ENCODE measurements at regions not wholly inside any gene's neighbourhood (a gene's known extent, or its start where the extent isn't known, plus 50 kb on each side); places are given as distances from the start of the nearest gene placed in this dataset.

DNA sequence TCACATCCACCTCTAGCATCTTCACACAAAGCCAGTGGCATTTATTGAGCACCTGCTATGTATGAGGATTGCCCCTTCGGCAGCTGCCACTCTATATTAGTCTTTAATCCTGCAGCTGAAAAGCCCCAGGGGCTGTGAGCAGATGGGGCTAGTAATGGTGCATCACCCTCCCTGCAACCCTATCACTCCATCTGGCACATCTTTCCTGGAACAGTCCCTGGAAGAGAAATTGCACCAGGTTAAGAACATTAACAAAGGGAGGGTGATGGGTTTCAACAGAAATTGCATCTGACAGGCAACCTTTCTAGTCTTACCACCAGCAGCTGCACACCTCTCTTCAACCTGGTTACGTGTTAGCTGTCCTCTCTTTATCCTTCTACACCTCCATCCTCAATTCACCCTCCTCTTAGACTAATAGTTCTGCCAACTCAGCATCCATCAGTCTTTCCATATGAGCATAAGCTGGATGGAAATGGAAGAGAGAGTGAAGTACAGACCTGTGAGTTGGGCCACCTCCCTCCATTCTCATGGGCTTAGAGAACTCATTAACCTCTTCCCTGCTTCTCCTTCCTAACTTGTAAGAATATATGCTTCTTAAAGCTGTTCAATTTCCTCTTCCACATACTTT, 168.6 kb upstream of the NEBL start:
- TF ChIP-seq CTCF (IDR thresholded peaks at IDR 0.05; ENCODE audit: low read depth, low read length, missing control alignments) = no peak
- no peak overlapping the region for H3K4me3 ChIP-seq (replicated peaks; ENCODE audit: low read depth, low read length)
- no peak for DNase-seq (ENCODE audit: extremely low read depth, low read depth)

GRCh38 chr10:21061982-21062381, 164.9 kb upstream of the NEBL start:
- H3K4me3 ChIP-seq (replicated peaks; ENCODE audit: low read depth, low read length) = no peak overlapping the region
- no peak for TF ChIP-seq CTCF (IDR thresholded peaks at IDR 0.05; ENCODE audit: low read depth, low read length, missing control alignments)
- no peak for DNase-seq (ENCODE audit: extremely low read depth, low read depth)

- no peak for TF ChIP-seq CTCF (IDR thresholded peaks at IDR 0.05; ENCODE audit: low read depth, low read length, missing control alignments)
- DNase-seq (ENCODE audit: extremely low read depth, low read depth) = no peak
- H3K4me3 ChIP-seq (replicated peaks; ENCODE audit: low read depth, low read length) = no peak overlapping the region
Measured at GRCh38 chr10:21061184-21061583, 164.1 kb upstream of the NEBL start.

DNA sequence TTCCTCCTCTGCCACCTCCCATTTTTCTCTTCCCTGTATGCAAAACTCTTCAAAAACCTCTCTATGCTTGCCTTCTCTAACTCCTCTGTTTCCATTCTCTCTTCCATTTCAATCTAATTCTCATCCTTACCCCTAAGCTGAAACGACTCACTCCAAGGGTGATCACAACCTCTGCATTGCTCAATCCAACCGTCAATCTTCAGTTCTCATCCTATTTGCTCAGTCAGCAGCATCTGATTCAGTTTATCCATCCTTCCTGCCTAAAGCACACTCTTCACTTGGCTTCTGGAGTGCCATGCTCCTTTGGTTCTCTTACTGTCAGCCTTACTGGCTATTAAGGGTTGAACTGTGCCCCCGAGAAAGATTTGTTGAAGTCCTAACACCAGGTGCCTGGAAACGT, 163.5 kb upstream of the NEBL start:
- no peak for TF ChIP-seq CTCF (IDR thresholded peaks at IDR 0.05; ENCODE audit: low read depth, low read length, missing control alignments)
- DNase-seq (ENCODE audit: extremely low read depth, low read depth) = no peak
- H3K4me3 ChIP-seq (replicated peaks; ENCODE audit: low read depth, low read length) = no peak overlapping the region

DNA sequence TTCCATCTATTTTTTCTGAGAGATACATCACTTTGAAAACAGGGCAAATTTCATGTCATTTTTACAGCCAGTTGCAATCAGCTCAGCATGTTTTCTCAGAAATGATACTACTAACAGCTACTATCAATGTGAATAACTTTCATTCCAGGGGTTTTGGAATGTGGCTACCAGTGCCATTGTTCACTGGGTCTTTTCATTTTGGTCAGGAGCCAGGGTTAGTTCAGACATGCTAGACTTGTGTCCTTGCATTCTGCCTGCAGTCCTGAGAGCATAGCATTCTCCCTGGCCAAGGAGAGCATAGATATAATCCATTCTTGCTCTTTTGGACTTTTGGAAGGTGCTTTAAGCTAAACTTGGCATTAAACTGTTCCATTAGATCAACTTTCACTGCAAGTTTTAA, 160.9 kb upstream of the NEBL start:
- no peak for DNase-seq (ENCODE audit: extremely low read depth, low read depth)
- no peak for TF ChIP-seq CTCF (IDR thresholded peaks at IDR 0.05; ENCODE audit: low read depth, low read length, missing control alignments)
- H3K4me3 ChIP-seq (replicated peaks; ENCODE audit: low read depth, low read length) = no peak overlapping the region

- no peak for TF ChIP-seq CTCF (IDR thresholded peaks at IDR 0.05; ENCODE audit: low read depth, low read length, missing control alignments)
- no peak for DNase-seq (ENCODE audit: extremely low read depth, low read depth)
- H3K4me3 ChIP-seq (replicated peaks; ENCODE audit: low read depth, low read length) = no peak overlapping the region
Measured at GRCh38 chr10:21057436-21057835, 160.3 kb upstream of the NEBL start.

DNA sequence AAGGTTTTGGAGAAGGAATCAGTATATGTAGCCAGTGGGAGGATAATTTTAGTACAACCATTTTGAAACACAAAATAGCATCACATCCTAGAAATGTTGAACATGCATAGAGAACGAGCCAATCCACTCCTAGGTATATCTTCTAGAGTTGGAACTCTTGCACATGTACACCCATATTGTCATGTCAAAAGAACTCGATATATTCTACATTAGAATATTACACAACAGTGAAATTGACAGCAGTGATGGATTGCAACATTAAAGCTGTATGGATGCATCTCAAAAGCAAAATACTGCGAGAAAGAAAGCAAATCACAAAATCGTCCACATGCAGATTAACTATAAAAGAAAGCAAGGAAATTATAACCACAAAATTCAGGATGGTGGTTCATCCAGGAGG, 159.3 kb upstream of the NEBL start:
- H3K4me3 ChIP-seq (replicated peaks; ENCODE audit: low read depth, low read length) = no peak overlapping the region
- no peak for DNase-seq (ENCODE audit: extremely low read depth, low read depth)
- TF ChIP-seq CTCF (IDR thresholded peaks at IDR 0.05; ENCODE audit: low read depth, low read length, missing control alignments) = no peak

All from HFF-Myc (cell line).